Neuronal stem cell (in vitro differentiated cells): ENCODE measurements at regions not wholly inside any gene's neighbourhood (a gene's known extent, or its start where the extent isn't known, plus 50 kb on each side); places are given as distances from the start of the nearest gene placed in this dataset.
A peak's percentile ranks its signal among the peaks of the same experiment; 100 is the strongest.

Experiments used
- DNase-seq: peaks from one replicate; pipeline ENCODE4 v3.0.0-alpha.2; 2013; ENCODE audit warnings: low spot score
- H2AFZ ChIP-seq: one replicate; pipeline ENCODE4 v1.6.1; 2013; ENCODE audit warnings: mild to moderate bottlenecking, low read length, inconsistent platforms
- H2AK5ac ChIP-seq: 2 replicates; pipeline ENCODE4 v1.6.1; 2013; ENCODE audit warnings: low read depth, mild to moderate bottlenecking, inconsistent platforms, low read length, moderate library complexity, mixed read lengths
- H2BK120ac ChIP-seq: 2 replicates; pipeline ENCODE4 v1.6.1; 2013; ENCODE audit warnings: low read depth, mild to moderate bottlenecking, inconsistent platforms, low read length, moderate library complexity, mixed read lengths
- H2BK12ac ChIP-seq: one replicate; pipeline ENCODE4 v1.6.1; 2013; ENCODE audit warnings: low read length, inconsistent platforms
- H2BK15ac ChIP-seq: 2 replicates; pipeline ENCODE4 v1.6.1; 2013; ENCODE audit warnings: mild to moderate bottlenecking, low read length, inconsistent platforms, mixed read lengths
- H2BK5ac ChIP-seq: one replicate; pipeline ENCODE4 v1.6.1; 2013; ENCODE audit warnings: inconsistent platforms, mild to moderate bottlenecking, low read length, moderate library complexity
- H3K14ac ChIP-seq: one replicate; pipeline ENCODE4 v1.6.1; 2013; ENCODE audit warnings: low read length, inconsistent platforms
- H3K18ac ChIP-seq: 2 replicates; pipeline ENCODE4 v1.6.1; 2013; ENCODE audit warnings: low read length, inconsistent platforms
- H3K23ac ChIP-seq: 2 replicates; pipeline ENCODE4 v1.6.1; 2013; ENCODE audit warnings: low read depth, mild to moderate bottlenecking, mixed read lengths, low read length, inconsistent platforms; ENCODE audit not compliant: poor library complexity
- H3K27ac ChIP-seq: replicated peaks from 3 replicates; pipeline ENCODE4 v1.5.1; 2013; ENCODE audit warnings: low read length, inconsistent platforms
- H3K27me3 ChIP-seq, 3 experiments: 2 replicates each; pipeline ENCODE4 v1.6.1; 2013; ENCODE audit warnings: low read length in 3 of 3, mild to moderate bottlenecking in 2 of 3, inconsistent platforms in 1 of 3, low read depth in 1 of 3, mixed read lengths in 1 of 3, moderate library complexity in 1 of 3; ENCODE audit not compliant: control insufficient read depth in 3 of 3, insufficient read depth in 3 of 3
- H3K36me3 ChIP-seq, 2 donors: replicated peaks in 1 of 2; 2 replicates each; pipeline ENCODE4 v1.6.1; 2013; ENCODE audit warnings: low read length in 2 of 2; ENCODE audit not compliant: control insufficient read depth in 2 of 2, insufficient read depth in 2 of 2
- H3K4ac ChIP-seq: 2 replicates; pipeline ENCODE4 v1.6.1; 2013; ENCODE audit warnings: inconsistent platforms, mild to moderate bottlenecking, low read length, moderate library complexity
- H3K4me1 ChIP-seq, 2 donors: 1 replicate in 1 of 2; 2 replicates in 1 of 2; pipeline ENCODE4 v1.6.1; 2013; ENCODE audit warnings: low read length in 2 of 2, low read depth in 1 of 2; ENCODE audit not compliant: control insufficient read depth in 2 of 2, insufficient read depth in 1 of 2
- H3K4me2 ChIP-seq: one replicate; pipeline ENCODE4 v1.6.1; 2013; ENCODE audit warnings: mild to moderate bottlenecking, low read length, inconsistent platforms; ENCODE audit not compliant: insufficient read depth, poor library complexity, severe bottlenecking
- H3K4me3 ChIP-seq, 2 donors: 2 replicates each; pipeline ENCODE4 v1.5.1; 2013; ENCODE audit warnings: low read length in 2 of 2, mild to moderate bottlenecking in 2 of 2, inconsistent platforms in 1 of 2, moderate library complexity in 1 of 2
- H3K79me1 ChIP-seq: one replicate; pipeline ENCODE4 v1.6.1; 2013; ENCODE audit warnings: low read depth, mild to moderate bottlenecking, inconsistent platforms, low read length, moderate library complexity
- H3K9ac ChIP-seq: one replicate; pipeline ENCODE4 v1.6.1; 2013; ENCODE audit warnings: mild to moderate bottlenecking, low read depth, low read length, inconsistent platforms; ENCODE audit not compliant: poor library complexity
- H3K9me3 ChIP-seq, 2 donors: replicated peaks in 1 of 2; 2 replicates each; pipeline versions ENCODE3 to v1.6.1; 2013; ENCODE audit warnings: low read length in 2 of 2, mild to moderate bottlenecking in 2 of 2, inconsistent platforms in 1 of 2, low read depth in 1 of 2, mixed read lengths in 1 of 2, moderate library complexity in 1 of 2; ENCODE audit not compliant: control insufficient read depth in 2 of 2, insufficient read depth in 1 of 2
- H4K8ac ChIP-seq: one replicate; pipeline ENCODE4 v1.6.1; 2013; ENCODE audit warnings: low read depth, mild to moderate bottlenecking, inconsistent platforms, low read length, moderate library complexity
- H4K91ac ChIP-seq: one replicate; pipeline ENCODE4 v1.6.1; 2013; ENCODE audit warnings: low read length, low read depth, mild to moderate bottlenecking, inconsistent platforms; ENCODE audit not compliant: poor library complexity
- WGBS, 2 donors: extraction: QIAGEN DNeasy Blood & Tissue Kit; methylation state at CpG; one replicate each; pipeline ENCODE4 v1.1.7; 2013; ENCODE audit warnings: missing lambda C conversion rate in 2 of 2, mixed read lengths in 1 of 2; ENCODE audit not compliant: insufficient read length in 2 of 2, insufficient replicate concordance in 1 of 2; ENCODE audit errors: extremely low coverage in 2 of 2; 5-methylcytosine and 5-hydroxymethylcytosine counted together

DNA sequence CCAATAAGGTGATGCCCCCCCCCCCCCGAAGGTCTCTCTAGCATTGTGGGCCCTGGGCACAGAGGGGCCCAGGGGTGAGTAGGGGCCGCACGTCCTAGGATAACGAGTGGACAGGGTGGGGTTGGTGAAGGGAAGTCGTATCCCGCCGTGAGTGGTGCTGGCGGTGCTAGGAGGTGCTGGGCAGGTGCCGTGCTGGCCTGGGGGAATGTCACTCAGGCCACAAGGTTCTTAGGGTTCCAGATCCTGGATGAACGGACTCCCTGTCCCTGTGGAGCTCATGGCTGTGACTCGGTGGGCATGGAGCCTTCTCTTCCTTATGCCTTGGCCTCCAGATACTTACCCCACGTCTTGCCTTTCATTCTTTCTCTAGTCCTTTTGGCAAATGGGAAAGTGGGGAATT is 157.4 kb upstream of the SOX1 start:
- H2AK5ac ChIP-seq, result peak overlapping the region; percentile 8
- H3K4me2 ChIP-seq, result no peak overlapping the region
- H2BK120ac ChIP-seq, result no peak overlapping the region
- WGBS, 2 donors, result no CpG with 5 or more reads among the region's 12 CpGs
- no peaks in the 10 kb centered on the region for H3K79me1 ChIP-seq
- no peak overlapping the region for H3K4ac ChIP-seq
- H3K36me3 ChIP-seq, result no peaks in the 10 kb centered on the region
- H3K27ac ChIP-seq, result no peak overlapping the region
- peak overlapping the region; percentile 21 for H2BK15ac ChIP-seq
- H3K9me3 ChIP-seq, result no peaks in the 10 kb centered on the region
- H3K18ac ChIP-seq, result peak overlapping the region; percentile 84
- no peak overlapping the region for H4K8ac ChIP-seq
- no peak overlapping the region for H4K91ac ChIP-seq
- H3K4me3 ChIP-seq, result no peak overlapping the region
- no peak overlapping the region for H2BK5ac ChIP-seq
- H3K14ac ChIP-seq, result no peak overlapping the region
- H2AFZ ChIP-seq, result no peak overlapping the region
- H3K9ac ChIP-seq, result no peak overlapping the region
- H3K23ac ChIP-seq, result no peak overlapping the region
- no peak for DNase-seq
- no peak overlapping the region for H2BK12ac ChIP-seq
- H3K27me3 ChIP-seq, result peaks cover 0 to 15% (median 0%) of the 10 kb centered on the region in 3 experiments
- H3K4me1 ChIP-seq, result peaks cover 0 to 8% of the 10 kb centered on the region in 2 donors

DNA sequence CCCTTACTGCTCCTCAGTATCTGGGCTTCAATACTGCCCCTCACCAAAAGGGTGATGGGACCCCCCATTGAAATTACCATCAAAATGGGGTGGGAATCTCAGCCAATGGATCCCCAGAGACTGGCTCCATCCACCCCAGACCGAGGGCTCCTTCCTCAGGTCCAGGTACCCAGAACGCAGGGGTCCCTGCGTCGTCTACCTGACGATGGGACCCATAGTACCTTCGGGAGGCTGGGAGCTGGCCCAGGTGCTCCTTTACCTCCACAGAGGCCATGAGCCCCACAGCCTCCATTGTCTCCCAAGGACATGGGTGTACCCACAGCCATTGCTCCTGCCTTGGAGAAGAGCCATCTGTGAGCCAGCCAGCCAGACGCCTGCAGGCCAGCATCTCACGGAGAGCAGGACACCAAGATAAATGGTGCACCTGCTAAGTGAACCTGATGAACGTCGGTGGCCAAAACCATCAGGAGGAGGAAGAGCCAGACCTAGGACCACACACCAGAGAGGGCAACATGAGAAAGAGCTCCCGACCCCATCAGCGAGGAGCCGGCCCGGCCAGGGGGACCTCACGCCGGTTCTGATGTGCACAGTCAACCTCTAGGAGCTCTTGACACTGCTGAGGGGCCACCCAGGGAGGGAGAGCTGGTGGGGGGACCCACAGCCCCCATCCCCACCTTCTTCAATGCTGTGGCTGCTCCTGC is 156.8 kb upstream of the SOX1 start:
- Histone ChIP-seq H3K4me1 (peaks cover 0 to 8% of the 10 kb centered on the region in 2 donors), H3K9ac (no peak overlapping the region), H3K4me2 (no peak overlapping the region), H3K79me1 (no peaks in the 10 kb centered on the region), H3K27me3 (peaks cover 0 to 15% (median 0%) of the 10 kb centered on the region in 3 experiments), H4K8ac (no peak overlapping the region), H2AK5ac (peak overlapping the region; percentile 92), H2BK15ac (peak overlapping the region; percentile 21), H3K18ac (peak overlapping the region; percentile 60), H3K14ac (no peak overlapping the region), H3K4ac (no peak overlapping the region), H2BK120ac (no peak overlapping the region), H2AFZ (no peak overlapping the region), H2BK5ac (no peak overlapping the region), H3K9me3 (no peaks in the 10 kb centered on the region), H3K23ac (no peak overlapping the region), H3K27ac (no peak overlapping the region), H4K91ac (no peak overlapping the region), H3K4me3 (no peak overlapping the region), H2BK12ac (peak overlapping the region; percentile 63), H3K36me3 (no peaks in the 10 kb centered on the region)
- DNase-seq, result no peak
- WGBS, 2 donors, result no CpG with 5 or more reads among the region's 16 CpGs

DNA sequence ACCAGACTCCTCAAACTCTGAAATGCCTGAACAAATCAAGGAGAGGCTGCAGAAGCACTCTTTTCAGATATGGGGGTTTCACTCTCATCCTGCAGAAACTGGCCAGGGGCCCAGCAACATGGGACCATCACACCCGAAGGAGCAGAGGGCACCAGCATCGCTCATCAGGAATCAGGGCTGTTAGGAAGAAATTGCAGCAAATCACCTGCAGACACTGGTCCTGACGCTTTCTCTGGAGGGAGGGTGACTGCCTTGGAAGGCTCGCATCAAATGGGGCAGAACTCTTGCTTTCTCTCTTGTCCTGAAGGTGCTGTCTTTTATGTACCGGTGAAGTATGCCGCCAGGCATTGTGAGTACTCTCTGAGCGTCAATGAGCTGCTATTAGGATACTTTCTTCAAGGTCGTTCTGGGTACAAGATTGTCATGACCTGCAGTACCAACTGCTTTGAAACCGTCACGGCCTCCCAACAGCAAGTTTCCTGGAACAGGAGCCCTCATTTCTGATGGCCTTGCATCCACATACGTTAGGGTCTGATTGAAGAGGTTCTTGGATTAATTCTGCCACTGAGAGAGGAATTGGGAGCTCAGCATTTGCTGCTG is 155.7 kb upstream of the SOX1 start:
- no peak overlapping the region for H3K27ac ChIP-seq
- DNase-seq, result no peak
- no peak overlapping the region for H3K23ac ChIP-seq
- peaks cover 0 to 8% of the 10 kb centered on the region in 2 donors for H3K4me1 ChIP-seq
- H3K14ac ChIP-seq, result no peak overlapping the region
- H3K27me3 ChIP-seq, result peaks cover 0 to 24% (median 0%) of the 10 kb centered on the region in 3 experiments
- peak overlapping the region; percentile 14 for H3K4ac ChIP-seq
- no peak overlapping the region for H3K4me2 ChIP-seq
- no peak overlapping the region for H3K4me3 ChIP-seq
- no peak overlapping the region for H3K18ac ChIP-seq
- H3K36me3 ChIP-seq, result no peaks in the 10 kb centered on the region
- H4K8ac ChIP-seq, result no peak overlapping the region
- no peak overlapping the region for H2BK5ac ChIP-seq
- no peak overlapping the region for H2AFZ ChIP-seq
- H2BK120ac ChIP-seq, result peak overlapping the region; percentile 27
- H2BK12ac ChIP-seq, result no peak overlapping the region
- no peak overlapping the region for H3K9ac ChIP-seq
- peak overlapping the region; percentile 6 for H4K91ac ChIP-seq
- H2AK5ac ChIP-seq, result no peak overlapping the region
- no peak overlapping the region for H2BK15ac ChIP-seq
- WGBS, 2 donors, result no CpG with 5 or more reads among the region's 11 CpGs
- H3K79me1 ChIP-seq, result no peaks in the 10 kb centered on the region
- no peaks in the 10 kb centered on the region for H3K9me3 ChIP-seq

DNA sequence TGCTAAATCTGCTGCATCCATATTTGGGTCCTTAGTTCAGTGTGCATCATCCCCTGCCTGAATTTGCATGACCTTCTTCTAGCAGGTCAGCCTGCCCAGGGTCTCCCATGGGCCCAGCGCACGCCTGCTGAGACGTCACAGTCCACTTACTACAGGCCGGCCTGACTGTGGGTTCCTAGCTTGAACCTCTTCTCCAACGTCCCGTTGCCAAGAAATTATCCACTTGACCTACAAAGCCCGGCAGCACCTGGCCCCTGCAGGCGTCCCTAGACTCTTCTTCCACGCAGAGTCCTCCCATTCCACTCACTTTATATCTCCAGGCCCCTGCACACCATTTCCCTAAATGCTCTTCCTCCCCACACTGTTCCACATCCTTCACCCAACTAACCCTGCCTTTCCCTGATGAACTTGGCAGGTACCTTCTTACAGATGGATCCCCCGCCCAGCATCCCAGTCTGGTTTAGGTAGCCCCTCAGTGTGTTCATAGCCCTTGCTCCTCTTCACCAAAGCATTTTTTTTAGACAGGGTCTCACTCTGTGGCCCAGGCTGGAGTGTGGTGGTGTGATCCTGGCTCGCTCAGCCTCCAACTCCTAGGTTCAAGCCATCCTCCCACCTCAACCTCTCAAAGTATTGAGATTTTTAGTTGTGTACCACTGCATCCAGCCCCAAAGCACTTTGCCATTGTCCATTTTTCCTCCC is 155.0 kb upstream of the SOX1 start:
- Histone ChIP-seq H3K79me1 (no peaks in the 10 kb centered on the region), H3K14ac (peak overlapping the region; percentile 43), H3K27ac (no peak overlapping the region), H3K27me3 (peaks cover 0 to 26% (median 0%) of the 10 kb centered on the region in 3 experiments), H4K91ac (no peak overlapping the region), H3K4me3 (no peak overlapping the region), H2BK12ac (no peak overlapping the region), H4K8ac (no peak overlapping the region), H2BK5ac (no peak overlapping the region), H3K9ac (no peak overlapping the region), H2BK15ac (no peak overlapping the region), H2AK5ac (no peak overlapping the region), H3K4me2 (no peak overlapping the region), H3K36me3 (no peaks in the 10 kb centered on the region), H2BK120ac (peak overlapping the region; percentile 27), H3K4me1 (peaks cover 0 to 8% of the 10 kb centered on the region in 2 donors), H3K4ac (no peak overlapping the region), H3K23ac (no peak overlapping the region), H3K18ac (peak overlapping the region; percentile 5), H2AFZ (no peak overlapping the region), H3K9me3 (no peaks in the 10 kb centered on the region)
- no CpG with 5 or more reads among the region's 11 CpGs for WGBS, 2 donors
- DNase-seq, result no peak
